HEK293T (cell line): ENCODE measurements at regions not wholly inside any gene's neighbourhood (a gene's known extent, or its start where the extent isn't known, plus 50 kb on each side); places are given as distances from the start of the nearest gene placed in this dataset.

Source experiments
- CTCF ChIA-PET: fragments of 350-600 bp; formaldehyde crosslinking; extraction: SDS; loops from one replicate; lab custom pipeline; 2021; ENCODE audit warnings: antibody characterized with exemption, inconsistent platforms; lab: Yijun Ruan, JAX
- POLR2A ChIA-PET: fragments of 350-600 bp; formaldehyde crosslinking; extraction: SDS; loops from one replicate; lab custom pipeline; 2020; ENCODE audit warnings: antibody characterized with exemption, inconsistent platforms; lab: Yijun Ruan, JAX
- DNase-seq: peaks from one replicate; pipeline ENCODE4 v3.0.0; 2012; ENCODE audit warnings: mixed read lengths; ENCODE audit errors: extremely low spot score
- ARNT ChIP-seq: fragments of 450-650 bp; IDR thresholded peaks from 2 replicates; pipeline ENCODE4 v1.6.1; 2017; ENCODE audit warnings: mild to moderate bottlenecking
- BHLHE40 ChIP-seq: fragments of 450-650 bp; IDR thresholded peaks from 2 replicates; pipeline ENCODE4 v1.6.1; 2016; ENCODE audit warnings: mild to moderate bottlenecking, moderate library complexity, borderline replicate concordance
- CTBP1 ChIP-seq: fragments of 450-650 bp; IDR thresholded peaks from 2 replicates; pipeline ENCODE4 v1.6.1; 2016; ENCODE audit warnings: borderline replicate concordance
- ELF4 ChIP-seq: fragments of 450-650 bp; IDR thresholded peaks from 2 replicates; pipeline ENCODE4 v1.6.1; 2017; ENCODE audit warnings: antibody characterized with exemption
- FOXA1 ChIP-seq: fragments of 450-650 bp; IDR thresholded peaks from 2 replicates; pipeline ENCODE4 v1.6.1; 2016; ENCODE audit warnings: mild to moderate bottlenecking
- FOXK2 ChIP-seq: fragments of 450-650 bp; IDR thresholded peaks from 2 replicates; pipeline ENCODE4 v1.6.1; 2016; ENCODE audit warnings: mild to moderate bottlenecking
- FOXM1 ChIP-seq: fragments of 450-650 bp; IDR thresholded peaks from 2 replicates; pipeline ENCODE4 v1.6.1; 2017; ENCODE audit warnings: mild to moderate bottlenecking, borderline replicate concordance
- HDGF ChIP-seq: fragments of 450-650 bp; IDR thresholded peaks from 2 replicates; pipeline ENCODE4 v1.6.1; 2017; ENCODE audit warnings: antibody characterized with exemption, borderline replicate concordance
- L3MBTL2 ChIP-seq: fragments of 450-650 bp; conservative IDR thresholded peaks from 2 replicates; pipeline ENCODE4 v1.6.1; 2016; ENCODE audit warnings: mild to moderate bottlenecking
- LEF1 ChIP-seq: fragments of 450-650 bp; IDR thresholded peaks from 2 replicates; pipeline ENCODE4 v1.6.1; 2017; ENCODE audit warnings: mild to moderate bottlenecking, borderline replicate concordance
- NFRKB ChIP-seq: fragments of 450-650 bp; IDR thresholded peaks from 2 replicates; pipeline ENCODE4 v1.6.1; 2016; ENCODE audit warnings: mild to moderate bottlenecking, moderate library complexity
- PKNOX1 ChIP-seq: fragments of 450-650 bp; IDR thresholded peaks from 2 replicates; pipeline ENCODE4 v1.6.1; 2016
- SP1 ChIP-seq: fragments of 450-650 bp; IDR thresholded peaks from 2 replicates; pipeline ENCODE4 v1.6.1; 2017
- SUZ12 ChIP-seq: fragments of 450-650 bp; IDR thresholded peaks from 2 replicates; pipeline ENCODE4 v1.6.1; 2016; ENCODE audit warnings: mild to moderate bottlenecking
- TARDBP ChIP-seq: fragments of 450-650 bp; IDR thresholded peaks from 2 replicates; pipeline ENCODE4 v1.6.1; 2016
- ZNF384 ChIP-seq: fragments of 450-650 bp; IDR thresholded peaks from 2 replicates; pipeline ENCODE4 v1.6.1; 2016

DNA sequence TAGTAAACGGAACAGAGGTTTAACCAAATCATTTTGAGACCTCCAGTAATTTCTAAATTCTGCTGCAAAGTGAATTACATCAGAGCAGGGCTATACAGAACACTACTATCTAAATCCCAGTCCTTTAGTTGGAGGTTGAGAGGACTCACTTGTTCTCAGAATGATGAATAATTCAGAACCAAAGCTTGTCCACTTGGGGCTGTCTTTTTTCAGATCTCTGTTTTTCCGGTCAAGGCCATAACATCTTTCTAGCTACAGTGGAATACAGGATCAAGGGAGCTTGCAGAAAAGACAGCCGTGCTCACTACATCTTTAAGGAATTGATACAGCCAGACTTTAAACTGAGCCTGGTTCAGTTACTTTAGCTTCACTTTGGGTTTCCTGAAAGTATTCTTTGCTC lies 194.5 kb downstream of the EFHB start:
- TF ChIP-seq L3MBTL2 (no peak), HDGF (no peak), SUZ12 (no peak), TARDBP (no peak), NFRKB (no peak), FOXA1 (no peak), FOXM1 (no peak), SP1 (no peak), FOXK2 (no peak), ZNF384 (no peak), LEF1 (no peak), CTBP1 (no peak), ELF4 (no peak), PKNOX1 (no peak), ARNT (no peak), BHLHE40 (no peak)
- DNase-seq: no peak
- POLR2A ChIA-PET: no interaction called here
- CTCF ChIA-PET: no interaction called here

DNA sequence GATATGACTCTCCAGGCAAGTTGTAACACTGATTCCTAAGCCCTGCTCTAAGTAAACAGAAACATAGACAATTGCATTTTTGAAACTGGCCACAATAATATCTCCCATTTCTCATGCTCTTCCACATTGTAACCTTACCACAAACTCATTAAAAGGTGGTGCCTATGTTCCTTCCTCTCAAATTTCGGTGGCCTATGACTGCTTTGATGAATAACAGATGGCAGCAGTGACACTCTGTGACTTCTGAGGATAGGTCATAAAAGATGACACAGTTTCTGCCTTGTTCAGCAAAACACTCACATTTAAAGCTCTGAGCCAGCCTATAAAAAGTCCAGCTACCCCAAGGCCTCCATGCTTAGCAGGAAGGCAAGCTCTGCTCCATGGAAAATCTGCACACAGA lies 195.2 kb downstream of the EFHB start:
- no peak for DNase-seq
- TF ChIP-seq FOXK2 (no peak), L3MBTL2 (no peak), SP1 (no peak), TARDBP (no peak), ELF4 (no peak), CTBP1 (no peak), NFRKB (no peak), SUZ12 (no peak), HDGF (no peak), LEF1 (no peak), BHLHE40 (no peak), ARNT (no peak), ZNF384 (no peak), FOXA1 (no peak), FOXM1 (no peak), PKNOX1 (no peak)
- ChIA-PET CTCF (no interaction called here), POLR2A (no interaction called here)

DNA sequence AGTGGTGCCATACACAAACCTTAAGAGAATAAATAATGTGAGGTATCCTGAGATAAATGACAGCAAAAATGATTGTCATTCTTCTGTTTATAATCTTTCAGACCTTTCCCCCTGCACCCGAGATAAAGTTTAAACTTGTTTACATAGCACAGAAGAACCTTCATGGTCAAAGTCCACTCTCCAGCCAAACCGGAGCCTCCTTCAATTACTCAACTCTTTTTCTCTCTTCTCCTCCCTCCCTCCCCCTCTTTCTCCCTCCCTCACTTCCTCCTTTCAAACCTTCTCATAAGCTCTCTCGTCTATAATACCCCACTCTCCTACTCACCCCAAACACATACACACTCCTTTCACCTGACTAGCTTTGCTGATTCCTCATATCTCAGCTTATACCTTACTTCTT lies 198.9 kb downstream of the EFHB start:
- TF ChIP-seq ARNT: no peak
- no peak for TF ChIP-seq SP1
- TF ChIP-seq HDGF: no peak
- TF ChIP-seq NFRKB: no peak
- TF ChIP-seq CTBP1: no peak
- TF ChIP-seq LEF1: no peak
- no peak for TF ChIP-seq FOXM1
- ChIA-PET POLR2A (no interaction called here), CTCF (no interaction called here)
- no peak for DNase-seq

DNA sequence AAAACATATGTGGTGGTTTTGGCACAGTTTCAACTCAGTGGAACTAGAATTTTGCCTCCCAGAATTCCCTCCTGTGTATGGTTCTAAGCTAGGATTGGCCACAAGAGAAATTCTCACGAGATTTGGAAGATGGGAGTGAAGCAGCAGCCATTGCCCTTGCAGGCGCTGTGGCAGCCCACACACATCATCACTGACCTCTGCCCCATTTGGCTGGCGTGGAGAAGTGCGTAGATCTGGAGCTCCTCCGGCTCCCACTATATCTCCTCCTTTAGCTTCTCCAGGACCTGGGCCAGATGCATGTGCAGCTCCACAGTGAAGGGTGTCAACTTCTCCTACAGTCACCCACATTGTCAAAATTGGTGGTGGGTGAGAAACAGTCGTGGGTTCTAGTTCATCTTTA lies 199.6 kb downstream of the EFHB start:
- ChIA-PET CTCF (no interaction called here), POLR2A (no interaction called here)
- no peak for TF ChIP-seq FOXK2
- TF ChIP-seq LEF1: no peak
- TF ChIP-seq L3MBTL2: no peak
- TF ChIP-seq NFRKB: no peak
- TF ChIP-seq PKNOX1: no peak
- TF ChIP-seq ARNT: no peak
- no peak for TF ChIP-seq HDGF
- TF ChIP-seq CTBP1: no peak
- no peak for TF ChIP-seq ELF4
- no peak for DNase-seq

DNA sequence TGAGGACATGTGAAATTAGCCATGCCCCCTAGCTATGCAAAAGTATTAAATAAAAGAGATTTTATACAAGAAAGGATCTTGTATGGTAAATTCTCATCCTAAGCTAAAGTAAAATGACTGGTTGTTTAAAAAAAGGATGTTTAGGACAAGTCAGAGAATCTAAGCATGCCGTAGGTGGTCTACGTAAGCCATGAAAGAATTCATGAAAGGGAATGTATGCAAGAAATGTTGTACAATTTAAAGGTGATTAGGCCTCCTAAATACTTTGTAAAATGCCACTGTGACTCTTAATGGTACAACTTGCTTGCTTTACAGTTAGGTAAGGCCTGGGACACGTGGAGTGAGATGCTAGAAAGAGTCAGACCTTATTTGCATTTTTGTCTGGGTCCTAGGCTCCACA lies 209.0 kb downstream of the EFHB start:
- no peak for DNase-seq
- POLR2A ChIA-PET: no interaction called here
- CTCF ChIA-PET: no interaction called here
- TF ChIP-seq CTBP1 (no peak), ARNT (no peak), NFRKB (no peak), SUZ12 (no peak), ZNF384 (no peak), BHLHE40 (no peak), FOXA1 (no peak), LEF1 (no peak), L3MBTL2 (no peak), HDGF (no peak), FOXK2 (no peak), FOXM1 (no peak), ELF4 (no peak), TARDBP (no peak)

DNA sequence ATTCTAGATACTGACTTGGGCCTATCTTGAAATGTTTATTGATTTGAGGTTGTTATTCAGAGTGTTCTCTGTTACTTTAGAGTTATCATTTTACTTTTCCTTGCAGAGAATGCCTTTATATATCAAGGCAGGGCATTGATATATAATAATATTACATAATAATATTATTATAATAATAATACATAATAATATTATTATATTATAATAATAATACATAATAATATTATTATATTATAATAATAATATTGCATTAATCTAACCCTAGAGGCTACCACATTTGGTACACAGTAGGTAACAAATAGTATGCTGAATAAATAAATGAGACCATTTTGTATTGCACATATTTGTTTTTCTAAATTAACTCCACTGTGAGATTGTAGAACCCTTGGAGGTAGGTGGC lies 216.3 kb downstream of the EFHB start:
- DNase-seq: no peak
- no peak for TF ChIP-seq FOXA1
- no peak for TF ChIP-seq SP1
- TF ChIP-seq FOXK2: no peak
- no peak for TF ChIP-seq L3MBTL2
- TF ChIP-seq TARDBP: no peak
- TF ChIP-seq CTBP1: no peak
- no peak for TF ChIP-seq LEF1
- no peak for TF ChIP-seq ELF4
- no peak for TF ChIP-seq BHLHE40
- no peak for TF ChIP-seq ARNT
- no peak for TF ChIP-seq FOXM1
- no peak for TF ChIP-seq NFRKB
- TF ChIP-seq SUZ12: no peak
- no peak for TF ChIP-seq PKNOX1
- POLR2A ChIA-PET: no interaction called here
- CTCF ChIA-PET: no interaction called here
